Thoracic aorta (tissue), 2 donors: ENCODE measurements at regions not wholly inside any gene's neighbourhood (a gene's known extent, or its start where the extent isn't known, plus 50 kb on each side); places are given as distances from the start of the nearest gene placed in this dataset.

ENCODE experiments used
- ATAC-seq: fragments of 150-250 bp; one replicate; pipeline ENCODE4 v1.8.0; 2017; ENCODE audit warnings: low read depth; ENCODE audit not compliant: insufficient number of reproducible peaks, low FRiP score
- DNase-seq: peaks from one replicate; pipeline ENCODE4 v3.0.0-alpha.2; 2020; ENCODE audit warnings: low spot score
- H3K27ac ChIP-seq, 2 donors: fragments of 200-600 bp; sonication (generic); 1 replicate in 1 of 2; 2 replicates in 1 of 2; pipeline ENCODE4 v1.5.1; 2016; ENCODE audit warnings: mild to moderate bottlenecking in 2 of 2, moderate library complexity in 2 of 2
- H3K27me3 ChIP-seq: fragments of 200-600 bp; sonication (generic); replicated peaks from 2 replicates; pipeline ENCODE4 v1.6.0; 2016; ENCODE audit warnings: mild to moderate bottlenecking; ENCODE audit not compliant: insufficient read depth
- H3K36me3 ChIP-seq: fragments of 200-600 bp; sonication (generic); one replicate; pipeline ENCODE4 v1.5.1; 2016
- H3K4me1 ChIP-seq, 2 donors: fragments of 200-600 bp; sonication (generic); 1 replicate in 1 of 2; 2 replicates in 1 of 2; pipeline versions ENCODE4 v1.5.1 to v1.6.0; 2016; ENCODE audit warnings: low read depth in 2 of 2, mild to moderate bottlenecking in 1 of 2; ENCODE audit not compliant: control insufficient read depth in 1 of 2
- H3K4me3 ChIP-seq: fragments of 200-600 bp; sonication (generic); 2 replicates; pipeline ENCODE4 v1.5.1; 2016; ENCODE audit warnings: mild to moderate bottlenecking
- H3K9me3 ChIP-seq: fragments of 200-600 bp; sonication (generic); 2 replicates; pipeline ENCODE4 v1.5.1; 2016
- TF ChIP-seq, protein P1 (sequence below): fragments of 200-600 bp; sonication (generic); IDR thresholded peaks from one replicate; pipeline ENCODE4 v1.5.1; 2019; ENCODE audit warnings: antibody characterized with exemption

DNA sequence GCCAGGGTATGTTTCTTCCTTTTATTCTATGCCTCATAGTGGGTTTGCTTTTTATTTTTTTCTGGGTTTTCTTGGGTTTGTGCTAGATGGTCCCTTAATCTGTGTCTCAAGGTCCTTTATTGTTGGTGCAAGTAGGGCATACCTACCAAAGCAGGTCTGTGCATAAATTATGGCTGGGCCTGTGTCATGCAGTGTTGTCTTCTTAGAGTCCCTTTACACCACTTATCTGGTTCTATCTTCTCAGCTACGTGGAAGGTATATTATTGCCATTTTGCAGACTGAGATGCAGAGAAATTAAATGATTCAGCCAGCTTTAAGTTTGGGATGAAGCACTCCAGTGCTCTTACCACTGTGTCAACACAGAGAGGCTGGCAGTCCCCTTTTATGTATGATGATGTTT lies 293.5 kb upstream of the SOX2 start:
- Histone ChIP-seq H3K36me3 (no peaks in the 10 kb centered on the region), H3K9me3 (no peaks in the 10 kb centered on the region), H3K4me1 (no peaks in the 10 kb centered on the region), H3K4me3 (no peak overlapping the region), H3K27ac (no peak overlapping the region), H3K27me3 (no peaks in the 10 kb centered on the region)
- DNase-seq (no peak), ATAC-seq (no peak)
- TF ChIP-seq, protein P1, sequence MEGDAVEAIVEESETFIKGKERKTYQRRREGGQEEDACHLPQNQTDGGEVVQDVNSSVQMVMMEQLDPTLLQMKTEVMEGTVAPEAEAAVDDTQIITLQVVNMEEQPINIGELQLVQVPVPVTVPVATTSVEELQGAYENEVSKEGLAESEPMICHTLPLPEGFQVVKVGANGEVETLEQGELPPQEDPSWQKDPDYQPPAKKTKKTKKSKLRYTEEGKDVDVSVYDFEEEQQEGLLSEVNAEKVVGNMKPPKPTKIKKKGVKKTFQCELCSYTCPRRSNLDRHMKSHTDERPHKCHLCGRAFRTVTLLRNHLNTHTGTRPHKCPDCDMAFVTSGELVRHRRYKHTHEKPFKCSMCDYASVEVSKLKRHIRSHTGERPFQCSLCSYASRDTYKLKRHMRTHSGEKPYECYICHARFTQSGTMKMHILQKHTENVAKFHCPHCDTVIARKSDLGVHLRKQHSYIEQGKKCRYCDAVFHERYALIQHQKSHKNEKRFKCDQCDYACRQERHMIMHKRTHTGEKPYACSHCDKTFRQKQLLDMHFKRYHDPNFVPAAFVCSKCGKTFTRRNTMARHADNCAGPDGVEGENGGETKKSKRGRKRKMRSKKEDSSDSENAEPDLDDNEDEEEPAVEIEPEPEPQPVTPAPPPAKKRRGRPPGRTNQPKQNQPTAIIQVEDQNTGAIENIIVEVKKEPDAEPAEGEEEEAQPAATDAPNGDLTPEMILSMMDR, result no peak

DNA sequence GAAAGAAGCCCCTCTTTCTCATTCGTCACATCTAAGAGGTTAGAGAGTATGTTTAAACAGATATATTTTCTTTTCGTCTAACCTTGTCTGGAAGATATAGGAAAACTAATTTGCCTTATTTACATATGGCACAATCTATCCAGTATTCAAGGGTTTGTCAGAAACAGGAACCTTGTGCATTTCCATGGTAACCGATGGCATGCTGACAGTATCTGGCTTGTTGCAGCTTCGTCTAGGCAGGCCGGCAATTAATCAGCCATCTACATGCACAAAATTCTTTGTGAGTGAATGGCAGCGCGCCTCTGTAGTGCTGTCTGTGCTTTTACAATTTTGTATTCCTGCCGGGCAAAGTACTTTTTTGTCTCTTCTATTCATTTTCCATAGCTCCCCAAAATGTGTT lies 294.0 kb upstream of the SOX2 start:
- DNase-seq, result no peak
- TF ChIP-seq, protein P1, result no peak
- Histone ChIP-seq H3K36me3 (no peaks in the 10 kb centered on the region), H3K4me1 (no peaks in the 10 kb centered on the region), H3K27ac (no peak overlapping the region), H3K9me3 (no peaks in the 10 kb centered on the region), H3K4me3 (no peak overlapping the region), H3K27me3 (no peaks in the 10 kb centered on the region)
- no peak for ATAC-seq

DNA sequence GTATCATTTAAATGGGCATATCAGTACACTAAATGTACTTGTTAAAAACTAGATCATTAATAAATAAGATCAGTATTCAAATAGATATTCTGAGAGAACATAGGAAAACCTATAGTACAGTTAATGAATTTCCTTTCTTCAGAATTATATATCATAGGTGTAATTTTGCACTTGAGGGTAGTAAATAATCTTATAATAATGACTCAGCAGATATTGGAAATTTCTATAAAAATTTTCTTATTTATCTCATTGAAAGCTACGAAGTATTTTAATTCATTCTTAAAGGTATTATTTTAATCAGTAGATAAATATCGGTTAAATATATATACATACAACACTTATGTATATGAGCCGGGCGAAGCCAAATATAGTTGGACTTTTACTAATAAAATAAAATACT lies 300.9 kb upstream of the SOX2 start:
- TF ChIP-seq, protein P1, result no peak
- Histone ChIP-seq H3K4me1 (no peaks in the 10 kb centered on the region), H3K27ac (no peak overlapping the region), H3K9me3 (no peaks in the 10 kb centered on the region), H3K36me3 (no peaks in the 10 kb centered on the region), H3K4me3 (no peak overlapping the region), H3K27me3 (no peaks in the 10 kb centered on the region)
- no peak for ATAC-seq
- no peak for DNase-seq

DNA sequence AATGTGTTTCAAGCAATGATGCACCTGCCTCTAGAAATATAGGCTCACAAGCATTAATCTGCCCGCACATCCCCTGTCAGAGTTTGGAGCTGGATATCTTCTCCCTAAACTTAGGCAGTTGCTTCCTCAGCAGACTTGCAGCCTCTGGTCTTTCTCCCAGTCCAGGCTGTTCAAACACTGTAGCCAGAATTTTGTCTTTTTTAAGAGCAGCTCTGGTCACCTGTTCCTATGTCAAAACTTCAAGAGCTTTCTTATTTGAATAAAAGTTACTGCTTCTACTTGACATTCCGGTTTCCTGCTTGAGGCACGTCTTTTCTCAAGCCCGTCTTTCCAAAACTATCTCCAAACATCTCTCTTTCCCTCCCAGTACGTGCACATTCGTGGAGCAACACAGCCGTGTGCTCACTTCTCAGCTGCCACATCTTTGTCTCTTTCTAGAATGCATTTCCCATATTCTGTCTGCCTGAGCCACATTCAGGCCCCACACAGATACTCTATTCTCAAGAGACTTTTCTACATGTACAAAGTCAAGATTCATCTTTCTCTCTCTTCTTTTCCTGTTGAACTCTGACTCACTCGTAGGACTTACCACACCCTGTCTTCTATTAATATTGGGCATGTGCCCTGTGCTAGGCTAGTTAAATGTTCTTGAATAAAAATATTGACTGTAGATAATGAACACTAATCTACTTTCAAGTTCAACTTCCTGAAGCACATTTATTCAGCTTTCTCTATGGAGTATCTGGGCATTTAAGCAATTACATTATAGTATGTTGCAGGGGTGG lies 307.7 kb upstream of the SOX2 start:
- Histone ChIP-seq H3K36me3 (no peaks in the 10 kb centered on the region), H3K4me1 (no peaks in the 10 kb centered on the region), H3K4me3 (no peak overlapping the region), H3K9me3 (no peaks in the 10 kb centered on the region), H3K27me3 (no peaks in the 10 kb centered on the region), H3K27ac (no peak overlapping the region)
- DNase-seq, result no peak
- TF ChIP-seq, protein P1, result no peak
- no peak for ATAC-seq

DNA sequence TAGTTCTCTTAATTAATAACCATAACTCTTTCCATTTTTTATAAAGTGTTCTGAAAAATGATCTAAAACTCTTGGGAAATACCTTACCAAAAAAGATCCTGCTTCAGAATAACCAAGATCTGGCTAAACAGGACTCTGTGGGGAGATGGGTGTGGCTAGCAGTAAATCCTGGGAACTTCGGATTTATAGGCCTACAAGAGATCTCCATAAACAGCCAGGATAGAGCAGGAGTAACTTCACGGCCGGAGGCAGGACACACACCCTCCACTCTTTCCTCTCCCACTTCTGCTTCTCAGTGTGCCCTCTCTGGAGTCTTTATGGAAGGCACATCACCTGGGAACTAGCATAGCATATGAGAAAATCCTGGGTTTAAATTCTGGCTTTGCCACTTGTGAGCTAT lies 309.4 kb upstream of the SOX2 start:
- no peak overlapping the region for H3K27ac ChIP-seq
- no peak for ATAC-seq
- no peaks in the 10 kb centered on the region for H3K27me3 ChIP-seq
- H3K36me3 ChIP-seq, result no peaks in the 10 kb centered on the region
- H3K4me1 ChIP-seq, result no peaks in the 10 kb centered on the region
- TF ChIP-seq, protein P1, result no peak
- no peaks in the 10 kb centered on the region for H3K9me3 ChIP-seq
- no peak overlapping the region for H3K4me3 ChIP-seq
- DNase-seq, result no peak
